CD8-positive, alpha-beta memory T cell (primary cell): ENCODE measurements at regions not wholly inside any gene's neighbourhood (a gene's known extent, or its start where the extent isn't known, plus 50 kb on each side); places are given as distances from the start of the nearest gene placed in this dataset.
"Not testable (repeated sequence)": the region's sequence is repeated elsewhere in the genome, so short reads cannot be mapped to it uniquely, and the experiment has no call there.

ENCODE experiments used
- CTCF ChIA-PET: fragments of 350-600 bp; sonication (Branson Sonifier 250); formaldehyde crosslinking; loops from one replicate; lab custom pipeline; 2021; ENCODE audit warnings: antibody characterized with exemption; lab: Charles Lee
- POLR2A ChIA-PET: fragments of 350-600 bp; sonication (Branson Sonifier 250); formaldehyde crosslinking; loops from one replicate; lab custom pipeline; 2021; ENCODE audit warnings: antibody characterized with exemption; lab: Charles Lee
- DNase-seq, 5 donors: peaks; one replicate each; pipeline versions ENCODE4 v3.0.0 to v3.0.0-alpha.2; 2020 to 2022; ENCODE audit warnings: mixed read lengths in 1 of 5
- H3K27ac ChIP-seq: one replicate; pipeline ENCODE4 v1.7.0; 2013; ENCODE audit warnings: low read depth, mild to moderate bottlenecking, low read length, moderate library complexity
- H3K27me3 ChIP-seq: 2 replicates; pipeline ENCODE4 v1.7.0; 2013; ENCODE audit warnings: low read length, mild to moderate bottlenecking; ENCODE audit not compliant: insufficient read depth, poor library complexity, severe bottlenecking
- H3K36me3 ChIP-seq: 2 replicates; pipeline ENCODE4 v1.7.0; 2013; ENCODE audit warnings: mild to moderate bottlenecking, low read length, moderate library complexity; ENCODE audit not compliant: insufficient read depth
- H3K4me1 ChIP-seq: 2 replicates; pipeline ENCODE4 v1.7.0; 2013; ENCODE audit warnings: mild to moderate bottlenecking, low read length, moderate library complexity; ENCODE audit not compliant: insufficient read depth
- H3K4me3 ChIP-seq: 2 replicates; pipeline ENCODE4 v1.7.0; 2013; ENCODE audit warnings: mild to moderate bottlenecking, low read length
- H3K9me3 ChIP-seq: 2 replicates; pipeline ENCODE4 v1.7.0; 2013; ENCODE audit warnings: mild to moderate bottlenecking, low read length
- H3K27ac Mint-ChIP-seq, 8 donors: one replicate each; pipeline ENCODE4 v1.8.0; 2020 to 2021; ENCODE audit warnings: mixed read lengths in 8 of 8, mild to moderate bottlenecking in 6 of 8, inconsistent platforms in 3 of 8, moderate library complexity in 3 of 8
- H3K27me3 Mint-ChIP-seq, 2 donors: one replicate each; pipeline ENCODE4 v1.8.0; 2020 to 2021; ENCODE audit warnings: mixed read lengths in 2 of 2, mild to moderate bottlenecking in 1 of 2, moderate library complexity in 1 of 2
- H3K36me3 Mint-ChIP-seq, 3 donors: one replicate each; pipeline ENCODE4 v1.8.0; 2020 to 2021; ENCODE audit warnings: mixed read lengths in 3 of 3, inconsistent platforms in 1 of 3, mild to moderate bottlenecking in 1 of 3
- H3K4me1 Mint-ChIP-seq, 3 donors: one replicate each; pipeline ENCODE4 v1.8.0; 2020 to 2021; ENCODE audit warnings: mixed read lengths in 3 of 3, inconsistent platforms in 1 of 3, mild to moderate bottlenecking in 1 of 3
- H3K4me3 Mint-ChIP-seq, 7 donors: one replicate each; pipeline ENCODE4 v1.8.0; 2020 to 2021; ENCODE audit warnings: mixed read lengths in 7 of 7, mild to moderate bottlenecking in 6 of 7, moderate library complexity in 4 of 7, inconsistent platforms in 2 of 7
- H3K9me3 Mint-ChIP-seq, 5 donors: one replicate each; pipeline ENCODE4 v1.8.0; 2020 to 2022; ENCODE audit warnings: mixed read lengths in 5 of 5, mild to moderate bottlenecking in 3 of 5, moderate library complexity in 2 of 5, inconsistent platforms in 1 of 5

DNA sequence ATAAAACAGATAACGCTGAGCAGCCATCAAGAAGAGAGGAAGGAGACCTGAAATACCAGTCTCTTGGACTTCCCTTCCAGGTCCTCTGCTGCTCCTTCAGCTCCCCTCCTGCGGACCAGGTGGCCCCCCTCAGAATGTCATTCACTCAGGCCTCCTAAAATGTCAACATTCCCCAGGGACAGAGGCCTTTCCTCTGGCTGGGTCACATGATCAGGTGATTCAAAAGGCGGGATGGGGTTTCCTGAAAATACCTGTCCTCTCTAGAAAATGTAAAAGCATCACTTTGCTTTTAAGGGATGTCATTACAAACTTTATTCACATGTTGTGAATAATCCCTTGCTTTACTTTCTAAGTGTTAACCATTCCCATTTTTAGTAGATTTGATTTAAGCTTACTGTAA, 311.1 kb downstream of the INHBA start:
- no peaks in the 10 kb centered on the region for H3K36me3 Mint-ChIP-seq
- no peaks in the 10 kb centered on the region for H3K9me3 ChIP-seq
- ChIA-PET POLR2A (no interaction called here), CTCF (interaction anchor here (0.6 kb wide), 1 partner anchor 147 kb away, joined by 3 read pairs; no protein-coding TSS in a partner anchor)
- no peaks in the 10 kb centered on the region for H3K36me3 ChIP-seq
- H3K9me3 Mint-ChIP-seq, result peaks cover 3 to 34% (median 6%) of the 10 kb centered on the region in 5 donors
- H3K27me3 Mint-ChIP-seq, result no peaks in the 10 kb centered on the region
- no peaks in the 10 kb centered on the region for H3K27me3 ChIP-seq
- H3K4me1 ChIP-seq, result no peaks in the 10 kb centered on the region
- no peak overlapping the region for H3K4me3 Mint-ChIP-seq
- no peak overlapping the region for H3K27ac Mint-ChIP-seq
- no peak overlapping the region for H3K4me3 ChIP-seq
- H3K27ac ChIP-seq, result no peak overlapping the region
- no peaks in the 10 kb centered on the region for H3K4me1 Mint-ChIP-seq
- no peak for DNase-seq

DNA sequence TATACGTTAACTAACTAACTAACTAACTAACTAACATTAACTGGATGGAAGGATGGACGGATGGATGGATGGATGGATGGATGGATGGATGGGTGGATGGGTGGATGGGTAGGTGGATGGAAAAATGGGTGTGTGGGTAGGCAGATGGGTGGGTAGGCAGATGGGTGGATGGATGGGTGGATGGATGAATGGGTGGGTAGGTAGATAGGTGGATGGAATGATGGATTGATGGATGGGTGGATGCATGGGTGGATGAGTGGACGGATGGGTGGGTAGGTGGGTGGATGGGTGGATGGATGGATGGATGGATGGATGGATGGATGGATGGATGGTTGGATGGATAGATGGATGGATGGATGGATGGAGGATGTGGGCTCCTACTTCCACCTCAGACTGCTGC, 314.0 kb downstream of the INHBA start:
- not testable (repeated sequence) for H3K4me1 Mint-ChIP-seq

DNA sequence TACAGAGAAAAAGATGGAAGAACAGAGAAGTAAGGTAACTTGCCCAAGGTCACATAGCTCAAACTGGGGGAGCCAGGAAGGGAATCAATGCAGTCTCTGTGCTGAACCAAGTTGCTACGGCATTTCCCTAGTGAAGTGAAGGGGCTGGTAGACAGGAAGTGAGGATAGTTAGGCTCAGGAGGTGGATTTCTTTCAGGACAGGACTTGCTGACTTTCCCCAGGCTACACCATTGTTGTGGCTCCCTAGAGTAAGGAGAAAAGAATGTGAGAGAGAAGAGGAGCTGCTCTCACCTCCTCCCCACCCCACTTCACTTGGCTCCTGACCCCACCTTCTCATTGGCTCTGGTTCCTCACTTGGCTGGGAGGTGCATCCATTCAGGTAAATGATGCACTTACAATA, 316.9 kb downstream of the INHBA start:
- Mint-ChIP-seq H3K4me3 (no peak overlapping the region), H3K27ac (no peak overlapping the region), H3K36me3 (no peaks in the 10 kb centered on the region), H3K4me1 (no peaks in the 10 kb centered on the region), H3K27me3 (peaks cover 0 to 1% of the 10 kb centered on the region in 2 donors), H3K9me3 (peaks cover 5 to 36% (median 9%) of the 10 kb centered on the region in 5 donors)
- Histone ChIP-seq H3K4me3 (no peak overlapping the region), H3K27me3 (no peaks in the 10 kb centered on the region), H3K27ac (no peak overlapping the region), H3K4me1 (no peaks in the 10 kb centered on the region), H3K9me3 (no peaks in the 10 kb centered on the region), H3K36me3 (no peaks in the 10 kb centered on the region)
- ChIA-PET CTCF (no interaction called here), POLR2A (no interaction called here)
- no peak for DNase-seq

More for the DNA sequence above, 314.0 kb downstream of the INHBA start:
- H3K27ac Mint-ChIP-seq, H3K4me3 ChIP-seq, H3K27ac ChIP-seq, H3K36me3 ChIP-seq, H3K4me3 Mint-ChIP-seq, CTCF ChIA-PET, H3K27me3 ChIP-seq, H3K9me3 ChIP-seq, POLR2A ChIA-PET, H3K36me3 Mint-ChIP-seq, H3K4me1 ChIP-seq, DNase-seq, H3K27me3 Mint-ChIP-seq: not testable (repeated sequence)
- peaks cover 5 to 31% (median 13%) of the 10 kb centered on the region in 5 donors for H3K9me3 Mint-ChIP-seq

DNA sequence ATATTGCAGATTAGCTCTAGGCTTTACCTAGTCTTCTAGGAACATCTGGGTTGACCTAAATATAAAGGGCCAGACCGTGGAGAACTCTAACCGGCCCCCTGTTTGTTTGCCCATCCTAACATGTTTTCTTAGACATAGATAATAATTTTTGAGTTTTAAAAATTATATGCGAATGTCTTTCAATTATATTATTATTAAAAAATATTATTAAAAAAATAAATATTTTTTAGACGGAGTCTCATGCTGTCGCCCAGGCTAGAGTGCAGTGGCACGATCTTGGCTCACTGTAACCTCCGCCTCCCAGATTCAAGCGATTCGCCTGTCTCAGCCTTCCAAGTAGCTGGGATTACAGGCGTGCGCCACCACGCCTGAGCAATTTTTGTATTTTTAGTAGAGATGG, 318.5 kb downstream of the INHBA start:
- Histone ChIP-seq H3K27me3 (no peaks in the 10 kb centered on the region), H3K27ac (no peak overlapping the region), H3K4me1 (no peaks in the 10 kb centered on the region), H3K4me3 (no peak overlapping the region), H3K36me3 (no peaks in the 10 kb centered on the region), H3K9me3 (no peaks in the 10 kb centered on the region)
- Mint-ChIP-seq H3K9me3 (peaks cover 5 to 35% (median 9%) of the 10 kb centered on the region in 5 donors), H3K4me1 (no peaks in the 10 kb centered on the region), H3K27ac (no peak overlapping the region), H3K4me3 (no peak overlapping the region), H3K36me3 (no peaks in the 10 kb centered on the region), H3K27me3 (peaks cover 0 to 1% of the 10 kb centered on the region in 2 donors)
- POLR2A ChIA-PET, result no interaction called here
- CTCF ChIA-PET, result no interaction called here
- no peak for DNase-seq

DNA sequence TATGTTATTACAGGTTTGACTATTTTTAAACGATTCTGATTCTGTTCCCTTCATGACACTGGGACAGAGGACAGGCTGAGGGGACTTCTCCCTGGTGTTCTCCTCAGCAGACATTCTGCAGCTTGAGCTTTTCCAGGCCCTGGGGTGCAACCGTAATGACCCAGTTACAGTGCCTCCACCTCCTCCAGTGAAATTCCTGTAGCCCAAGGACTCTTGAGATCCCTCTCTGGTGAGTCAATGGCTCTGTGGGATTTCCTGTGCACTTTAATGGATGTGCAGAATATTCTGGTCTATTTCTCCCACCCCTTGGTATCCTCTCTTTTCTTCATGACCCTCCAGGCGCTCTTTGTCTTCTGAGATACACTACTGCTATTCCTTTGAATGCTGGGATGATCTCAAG, 319.3 kb downstream of the INHBA start:
- H3K27ac ChIP-seq, result no peak overlapping the region
- CTCF ChIA-PET, result no interaction called here
- no peak overlapping the region for H3K4me3 ChIP-seq
- H3K4me1 ChIP-seq, result no peaks in the 10 kb centered on the region
- POLR2A ChIA-PET, result no interaction called here
- Mint-ChIP-seq H3K4me3 (no peak overlapping the region), H3K27ac (no peak overlapping the region), H3K4me1 (no peaks in the 10 kb centered on the region), H3K27me3 (peaks cover 0 to 1% of the 10 kb centered on the region in 2 donors), H3K9me3 (peaks cover 5 to 33% (median 9%) of the 10 kb centered on the region in 5 donors), H3K36me3 (no peaks in the 10 kb centered on the region)
- no peaks in the 10 kb centered on the region for H3K27me3 ChIP-seq
- no peaks in the 10 kb centered on the region for H3K9me3 ChIP-seq
- DNase-seq, result no peak
- H3K36me3 ChIP-seq, result no peaks in the 10 kb centered on the region

DNA sequence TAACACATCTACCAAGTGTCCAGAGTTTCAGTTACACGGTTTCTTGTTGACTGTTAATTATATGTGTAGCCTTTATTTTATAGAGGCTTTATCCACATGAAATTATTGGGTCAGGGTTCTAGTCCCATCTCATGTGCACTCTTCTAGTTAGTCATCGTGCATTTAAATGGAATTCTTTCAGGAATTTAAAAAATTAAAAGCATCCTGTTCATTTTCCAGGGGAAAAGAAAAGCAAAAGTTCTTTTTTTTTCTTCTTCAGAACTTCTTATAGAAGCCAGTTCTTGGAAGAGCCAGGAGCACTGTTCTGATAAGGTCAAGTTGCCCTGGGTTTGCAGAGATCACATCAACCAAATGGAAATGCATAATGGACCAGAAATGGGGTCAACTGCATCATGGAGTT, 324.7 kb downstream of the INHBA start:
- no peak overlapping the region for H3K4me3 ChIP-seq
- Mint-ChIP-seq H3K27ac (no peak overlapping the region), H3K9me3 (peaks cover 0 to 13% (median 5%) of the 10 kb centered on the region in 5 donors), H3K4me3 (no peak overlapping the region), H3K36me3 (no peaks in the 10 kb centered on the region), H3K4me1 (no peaks in the 10 kb centered on the region), H3K27me3 (no peaks in the 10 kb centered on the region)
- ChIA-PET POLR2A (no interaction called here), CTCF (no interaction called here)
- H3K27me3 ChIP-seq, result no peaks in the 10 kb centered on the region
- H3K9me3 ChIP-seq, result no peaks in the 10 kb centered on the region
- no peak for DNase-seq
- H3K4me1 ChIP-seq, result no peaks in the 10 kb centered on the region
- no peak overlapping the region for H3K27ac ChIP-seq
- H3K36me3 ChIP-seq, result no peaks in the 10 kb centered on the region

DNA sequence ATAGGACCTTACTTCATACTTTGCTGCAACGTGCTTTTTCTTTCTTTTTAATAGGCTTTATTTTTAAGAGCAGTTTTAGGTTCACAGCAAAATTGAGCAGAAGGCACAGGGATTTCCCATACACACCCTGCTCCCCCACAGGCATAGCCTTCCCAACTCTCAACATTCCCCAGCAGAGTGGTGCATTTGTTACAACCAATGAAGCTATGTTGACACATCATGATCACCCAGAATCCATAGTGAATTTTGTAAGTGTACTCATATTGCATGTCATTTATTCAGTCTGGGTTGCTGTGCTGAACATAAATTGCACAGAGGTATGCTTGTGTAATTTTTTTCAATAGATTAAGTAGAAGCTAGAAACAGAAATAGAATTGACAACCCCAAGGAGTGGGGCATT, 327.3 kb downstream of the INHBA start:
- no peak overlapping the region for H3K27ac ChIP-seq
- H3K4me1 ChIP-seq, result no peaks in the 10 kb centered on the region
- DNase-seq, result no peak
- ChIA-PET POLR2A (no interaction called here), CTCF (no interaction called here)
- H3K4me3 ChIP-seq, result no peak overlapping the region
- no peaks in the 10 kb centered on the region for H3K27me3 ChIP-seq
- Mint-ChIP-seq H3K27me3 (no peaks in the 10 kb centered on the region), H3K4me1 (no peaks in the 10 kb centered on the region), H3K27ac (no peak overlapping the region), H3K9me3 (peaks cover 0 to 13% (median 5%) of the 10 kb centered on the region in 5 donors), H3K36me3 (no peaks in the 10 kb centered on the region), H3K4me3 (no peak overlapping the region)
- no peaks in the 10 kb centered on the region for H3K9me3 ChIP-seq
- no peaks in the 10 kb centered on the region for H3K36me3 ChIP-seq

DNA sequence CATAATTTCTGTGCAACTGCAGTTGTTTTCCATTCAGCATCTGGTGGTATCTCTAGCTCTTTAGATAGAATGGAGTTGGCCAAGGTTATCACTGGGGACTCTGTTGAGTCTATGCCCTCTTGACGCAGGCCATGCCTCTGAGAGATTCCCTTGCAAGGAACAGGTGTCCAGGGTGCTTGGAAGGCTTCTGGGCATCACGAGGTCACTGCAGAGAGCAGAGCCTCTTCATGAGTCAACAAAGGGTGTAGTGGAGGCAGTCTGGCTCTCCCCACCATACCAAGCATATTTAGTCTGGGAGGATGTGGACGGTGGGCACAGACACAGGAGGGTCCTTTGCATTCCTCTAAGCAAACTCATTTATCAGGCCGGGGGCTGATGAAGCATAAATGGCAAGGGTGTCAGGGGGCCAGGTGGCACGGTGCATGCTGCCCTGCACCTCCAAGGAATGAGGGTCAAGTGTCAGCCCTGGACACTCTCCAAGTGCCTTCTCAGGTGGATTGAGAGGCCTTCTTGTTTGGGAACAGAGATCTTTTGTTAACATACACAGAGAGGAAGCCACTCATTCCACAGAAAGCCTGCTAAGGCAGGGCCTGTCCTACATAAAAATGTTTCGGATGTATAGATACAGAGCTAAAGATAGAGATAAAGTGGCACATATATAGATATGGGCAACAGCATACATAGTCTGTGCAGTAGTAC, 328.6 kb downstream of the INHBA start:
- CTCF ChIA-PET, result no interaction called here
- DNase-seq, result no peak
- H3K36me3 Mint-ChIP-seq, result no peaks in the 10 kb centered on the region
- H3K27me3 ChIP-seq, result no peaks in the 10 kb centered on the region
- no peaks in the 10 kb centered on the region for H3K4me1 Mint-ChIP-seq
- no peak overlapping the region for H3K4me3 ChIP-seq
- no peaks in the 10 kb centered on the region for H3K4me1 ChIP-seq
- H3K27ac ChIP-seq, result no peak overlapping the region
- peaks cover 2 to 13% (median 5%) of the 10 kb centered on the region in 5 donors for H3K9me3 Mint-ChIP-seq
- POLR2A ChIA-PET, result no interaction called here
- H3K4me3 Mint-ChIP-seq, result no peak overlapping the region
- H3K9me3 ChIP-seq, result no peaks in the 10 kb centered on the region
- H3K36me3 ChIP-seq, result no peaks in the 10 kb centered on the region
- no peak overlapping the region for H3K27ac Mint-ChIP-seq
- no peaks in the 10 kb centered on the region for H3K27me3 Mint-ChIP-seq
